Ishikawa (cell line): ENCODE measurements at regions not wholly inside any gene's neighbourhood (a gene's known extent, or its start where the extent isn't known, plus 50 kb on each side); places are given as distances from the start of the nearest gene placed in this dataset.

ENCODE experiments used
- CEBPB ChIP-seq: IDR thresholded peaks from 2 replicates; pipeline ENCODE4 v1.6.1; 2012
- CREB1 ChIP-seq: IDR thresholded peaks from 2 replicates; pipeline ENCODE4 v1.6.1; 2012; ENCODE audit warnings: low read depth
- EGR1 ChIP-seq: IDR thresholded peaks from 2 replicates; pipeline ENCODE4 v1.6.1; 2012
- EP300 ChIP-seq: IDR thresholded peaks from 2 replicates; pipeline ENCODE4 v1.6.1; 2012; ENCODE audit warnings: borderline replicate concordance
- FOXM1 ChIP-seq: IDR thresholded peaks from 2 replicates; pipeline ENCODE4 v1.6.1; 2012; ENCODE audit warnings: low read depth, borderline replicate concordance
- NFIC ChIP-seq: IDR thresholded peaks from 2 replicates; pipeline ENCODE4 v1.6.1; 2012
- RAD21 ChIP-seq: IDR thresholded peaks from 2 replicates; pipeline ENCODE4 v1.6.1; 2012; ENCODE audit warnings: low read depth
- TAF1 ChIP-seq: IDR thresholded peaks from 2 replicates; pipeline ENCODE4 v1.6.1; 2012; ENCODE audit warnings: low read depth, mild to moderate bottlenecking
- TCF12 ChIP-seq: IDR thresholded peaks from 2 replicates; pipeline ENCODE4 v1.6.1; 2012; ENCODE audit warnings: low read depth
- TEAD4 ChIP-seq: IDR thresholded peaks from 2 replicates; pipeline ENCODE4 v1.6.1; 2012
- YY1 ChIP-seq: IDR thresholded peaks from 2 replicates; pipeline ENCODE4 v1.6.1; 2012; ENCODE audit warnings: low read depth
- ZBTB7A ChIP-seq: IDR thresholded peaks from 2 replicates; pipeline ENCODE4 v1.6.1; 2012; ENCODE audit warnings: low read depth
- TF ChIP-seq, protein P1 (sequence below): IDR thresholded peaks from 2 replicates; pipeline ENCODE4 v1.6.1; 2012
- TF ChIP-seq, protein P2 (sequence below): IDR thresholded peaks from 2 replicates; pipeline ENCODE4 v1.6.1; 2012
- TF ChIP-seq, protein P3 (sequence below): IDR thresholded peaks from 2 replicates; pipeline ENCODE4 v1.6.1; 2012; ENCODE audit warnings: low read depth, mild to moderate bottlenecking

DNA sequence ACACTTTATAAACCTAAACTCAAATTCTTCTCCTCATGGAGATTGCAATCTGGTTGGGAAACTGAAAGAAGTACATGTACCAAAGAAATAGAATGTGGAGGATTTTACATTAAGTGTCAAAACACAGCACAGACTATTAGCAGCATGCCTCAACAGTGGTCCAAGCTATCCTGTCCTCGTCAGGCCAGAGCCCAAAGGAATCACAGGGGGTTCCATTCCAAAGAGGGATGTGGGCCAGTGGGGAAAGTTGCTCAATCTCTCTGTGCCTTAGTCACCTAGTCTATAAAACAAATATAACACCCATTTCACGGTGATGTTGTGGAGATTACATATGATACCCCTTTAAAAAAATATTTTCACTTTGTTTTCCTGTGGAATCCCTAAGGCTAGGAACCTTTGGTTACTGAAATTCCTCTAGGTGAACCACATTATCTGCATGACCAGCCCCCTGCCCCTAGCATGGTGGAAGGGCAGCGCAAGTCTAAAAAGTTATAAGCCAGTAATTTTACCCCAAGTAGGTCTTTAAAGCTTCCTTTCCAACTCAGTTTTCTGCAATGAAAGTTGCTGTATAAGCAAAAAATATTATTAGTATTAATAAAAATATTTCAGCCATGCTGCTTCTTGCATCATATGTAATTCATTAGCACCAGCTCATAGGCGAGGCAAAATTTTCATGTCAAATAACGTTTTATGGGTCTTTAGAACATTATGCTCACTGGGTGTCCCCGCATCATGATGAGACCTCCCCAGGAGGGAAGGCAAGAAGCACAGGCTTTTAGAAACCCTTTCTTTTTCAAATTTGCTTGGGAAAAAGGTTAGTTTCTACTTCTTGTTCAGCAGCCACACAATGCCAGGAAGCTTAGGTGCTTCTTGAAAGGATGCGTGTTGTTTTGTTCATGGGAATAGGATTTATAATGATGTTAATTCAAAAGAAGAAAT is 548.8 kb upstream of the PKN2 start:
- no peak for TF ChIP-seq NFIC
- TF ChIP-seq TAF1: no peak
- no peak for TF ChIP-seq CEBPB
- TF ChIP-seq, protein P1, sequence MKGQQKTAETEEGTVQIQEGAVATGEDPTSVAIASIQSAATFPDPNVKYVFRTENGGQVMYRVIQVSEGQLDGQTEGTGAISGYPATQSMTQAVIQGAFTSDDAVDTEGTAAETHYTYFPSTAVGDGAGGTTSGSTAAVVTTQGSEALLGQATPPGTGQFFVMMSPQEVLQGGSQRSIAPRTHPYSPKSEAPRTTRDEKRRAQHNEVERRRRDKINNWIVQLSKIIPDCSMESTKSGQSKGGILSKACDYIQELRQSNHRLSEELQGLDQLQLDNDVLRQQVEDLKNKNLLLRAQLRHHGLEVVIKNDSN: no peak
- TF ChIP-seq ZBTB7A: no peak
- TF ChIP-seq CREB1: no peak
- TF ChIP-seq YY1: no peak
- no peak for TF ChIP-seq FOXM1
- TF ChIP-seq EP300: no peak

DNA sequence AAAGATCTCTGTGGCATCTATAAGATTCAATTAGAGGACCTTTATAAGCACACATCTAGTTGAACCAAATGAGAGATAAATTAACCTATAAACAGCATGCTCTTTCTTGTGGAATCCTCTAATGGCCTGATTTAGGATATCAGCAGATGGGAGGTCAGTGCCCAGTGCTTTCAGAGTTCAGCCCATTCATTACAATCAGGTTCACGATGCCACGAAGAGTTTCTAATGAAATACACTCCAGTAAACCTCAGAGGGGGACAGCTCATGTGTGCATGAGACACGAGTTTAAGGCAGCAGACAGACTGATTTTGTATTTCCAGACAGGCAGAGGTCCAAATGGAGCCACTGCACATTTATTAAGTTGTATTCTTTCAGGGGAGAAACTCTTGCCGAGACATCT is 544.4 kb upstream of the PKN2 start:
- TF ChIP-seq FOXM1: no peak
- TF ChIP-seq, protein P2, sequence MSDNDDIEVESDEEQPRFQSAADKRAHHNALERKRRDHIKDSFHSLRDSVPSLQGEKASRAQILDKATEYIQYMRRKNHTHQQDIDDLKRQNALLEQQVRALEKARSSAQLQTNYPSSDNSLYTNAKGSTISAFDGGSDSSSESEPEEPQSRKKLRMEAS: no peak
- no peak for TF ChIP-seq TCF12
- TF ChIP-seq EGR1: no peak
- TF ChIP-seq TAF1: no peak
- TF ChIP-seq ZBTB7A: no peak
- TF ChIP-seq YY1: no peak
- no peak for TF ChIP-seq CREB1
- TF ChIP-seq, protein P1: no peak
- TF ChIP-seq, protein P3, sequence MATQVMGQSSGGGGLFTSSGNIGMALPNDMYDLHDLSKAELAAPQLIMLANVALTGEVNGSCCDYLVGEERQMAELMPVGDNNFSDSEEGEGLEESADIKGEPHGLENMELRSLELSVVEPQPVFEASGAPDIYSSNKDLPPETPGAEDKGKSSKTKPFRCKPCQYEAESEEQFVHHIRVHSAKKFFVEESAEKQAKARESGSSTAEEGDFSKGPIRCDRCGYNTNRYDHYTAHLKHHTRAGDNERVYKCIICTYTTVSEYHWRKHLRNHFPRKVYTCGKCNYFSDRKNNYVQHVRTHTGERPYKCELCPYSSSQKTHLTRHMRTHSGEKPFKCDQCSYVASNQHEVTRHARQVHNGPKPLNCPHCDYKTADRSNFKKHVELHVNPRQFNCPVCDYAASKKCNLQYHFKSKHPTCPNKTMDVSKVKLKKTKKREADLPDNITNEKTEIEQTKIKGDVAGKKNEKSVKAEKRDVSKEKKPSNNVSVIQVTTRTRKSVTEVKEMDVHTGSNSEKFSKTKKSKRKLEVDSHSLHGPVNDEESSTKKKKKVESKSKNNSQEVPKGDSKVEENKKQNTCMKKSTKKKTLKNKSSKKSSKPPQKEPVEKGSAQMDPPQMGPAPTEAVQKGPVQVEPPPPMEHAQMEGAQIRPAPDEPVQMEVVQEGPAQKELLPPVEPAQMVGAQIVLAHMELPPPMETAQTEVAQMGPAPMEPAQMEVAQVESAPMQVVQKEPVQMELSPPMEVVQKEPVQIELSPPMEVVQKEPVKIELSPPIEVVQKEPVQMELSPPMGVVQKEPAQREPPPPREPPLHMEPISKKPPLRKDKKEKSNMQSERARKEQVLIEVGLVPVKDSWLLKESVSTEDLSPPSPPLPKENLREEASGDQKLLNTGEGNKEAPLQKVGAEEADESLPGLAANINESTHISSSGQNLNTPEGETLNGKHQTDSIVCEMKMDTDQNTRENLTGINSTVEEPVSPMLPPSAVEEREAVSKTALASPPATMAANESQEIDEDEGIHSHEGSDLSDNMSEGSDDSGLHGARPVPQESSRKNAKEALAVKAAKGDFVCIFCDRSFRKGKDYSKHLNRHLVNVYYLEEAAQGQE: no peak
- no peak for TF ChIP-seq NFIC
- TF ChIP-seq CEBPB: no peak
- TF ChIP-seq EP300: no peak
- TF ChIP-seq RAD21: no peak

DNA sequence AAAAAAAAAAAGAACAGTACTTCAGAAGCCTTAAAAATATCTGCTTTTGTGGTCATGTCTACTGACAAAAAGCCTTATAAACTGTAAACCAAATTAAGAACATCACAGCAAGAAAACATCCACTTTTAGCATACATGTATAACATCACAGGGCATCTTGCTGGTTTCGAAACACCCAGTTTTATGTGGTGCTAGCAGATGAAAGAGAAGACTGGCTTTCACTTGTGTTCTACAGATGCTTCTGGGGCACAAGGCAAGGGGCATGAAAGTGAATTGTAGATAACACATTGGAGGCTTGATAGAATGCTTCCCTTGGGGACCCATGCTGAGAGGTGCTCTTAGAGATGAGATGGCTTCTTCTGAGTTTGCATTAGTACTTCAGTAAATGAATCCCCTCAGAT is 543.7 kb upstream of the PKN2 start:
- TF ChIP-seq YY1: no peak
- TF ChIP-seq, protein P3: no peak
- no peak for TF ChIP-seq TEAD4
- TF ChIP-seq CEBPB: no peak
- no peak for TF ChIP-seq RAD21
- TF ChIP-seq, protein P2: no peak
- TF ChIP-seq NFIC: no peak
- TF ChIP-seq FOXM1: no peak
- TF ChIP-seq TAF1: no peak

DNA sequence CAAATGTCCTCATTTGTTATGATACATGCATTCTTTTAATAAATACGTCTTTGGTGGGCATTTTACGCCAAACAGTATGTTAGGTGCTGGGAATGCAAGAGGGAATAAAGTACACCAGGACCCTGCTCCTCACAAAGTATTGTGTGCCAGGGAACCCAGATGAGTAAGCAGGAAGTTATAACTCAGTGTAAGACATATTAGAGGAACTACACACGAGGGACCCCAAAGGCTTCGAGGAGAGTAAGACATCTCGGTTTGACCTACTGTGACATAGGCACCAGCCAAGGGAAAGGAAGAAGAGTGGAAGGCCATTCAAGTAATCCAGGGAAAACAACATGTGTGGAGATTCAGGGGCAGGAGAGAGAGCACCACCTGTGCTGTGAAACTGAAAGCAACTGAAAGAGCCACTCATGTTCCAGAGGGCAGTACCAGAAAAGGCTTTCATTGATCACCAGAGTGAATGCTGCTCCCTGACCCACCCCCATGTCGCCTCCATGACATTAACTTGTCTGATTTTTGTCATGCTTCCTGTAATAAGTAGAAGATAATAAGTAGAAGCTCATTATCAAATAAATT is 542.5 kb upstream of the PKN2 start:
- TF ChIP-seq RAD21: no peak
- TF ChIP-seq FOXM1: no peak
- TF ChIP-seq, protein P2: no peak
- no peak for TF ChIP-seq EGR1
- TF ChIP-seq TEAD4: no peak
- no peak for TF ChIP-seq NFIC
- no peak for TF ChIP-seq YY1
- no peak for TF ChIP-seq TAF1
- no peak for TF ChIP-seq CREB1
- no peak for TF ChIP-seq TCF12
- TF ChIP-seq, protein P1: no peak
- no peak for TF ChIP-seq ZBTB7A
- TF ChIP-seq, protein P3: no peak
- no peak for TF ChIP-seq CEBPB
- TF ChIP-seq EP300: no peak
